ENCODE measurements at regions not wholly inside any gene's neighbourhood (a gene's known extent, or its start where the extent isn't known, plus 50 kb on each side); places are given as distances from the start of the nearest gene placed in this dataset.

DNA sequence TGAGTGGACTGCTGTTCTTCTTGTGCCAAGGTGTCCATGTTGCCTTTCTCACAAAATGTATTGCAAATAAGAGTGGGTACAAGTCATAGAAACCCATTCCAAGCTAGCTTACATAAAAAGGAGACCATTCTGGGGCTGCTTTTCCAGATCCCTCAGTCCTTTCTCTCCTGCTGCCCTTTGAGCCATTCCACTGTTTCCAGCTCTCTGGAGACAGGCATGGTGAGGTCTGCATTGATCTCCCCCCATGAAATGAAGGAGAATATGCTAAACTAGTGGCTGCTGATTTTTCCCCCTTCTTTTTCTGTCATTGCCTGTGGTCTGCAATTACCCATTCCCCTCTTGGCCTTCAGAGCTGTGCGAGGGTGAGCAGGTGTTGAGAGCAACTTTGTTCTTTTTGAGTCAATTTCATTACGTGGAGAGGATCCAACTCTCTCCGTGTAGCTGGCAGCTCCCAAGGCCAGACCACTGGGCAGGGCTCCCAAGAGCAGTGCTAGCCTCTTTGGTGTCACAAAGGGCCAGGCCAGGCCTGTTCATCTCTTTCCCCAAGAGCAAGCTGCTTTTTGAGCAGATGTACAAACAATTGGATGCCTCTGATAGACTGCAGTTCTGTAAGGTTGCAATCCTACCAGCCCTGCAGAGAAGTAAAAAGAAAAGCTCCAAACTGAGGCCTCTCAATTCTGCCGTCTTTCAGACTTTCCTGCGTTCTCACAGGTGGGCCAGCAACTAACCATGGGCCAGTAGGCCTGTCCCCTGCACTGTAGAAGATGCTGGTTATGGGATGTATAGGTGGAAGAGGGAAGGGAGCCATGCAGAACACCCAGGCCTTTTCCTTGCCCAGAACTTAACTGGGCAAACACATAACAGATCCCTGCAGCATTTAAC, 96.1 kb upstream of the ARMC2 start:
- Mint-ChIP-seq H3K4me3 (ENCODE audit: unreplicated experiment) (no peak overlapping the region), H3K4me1 (ENCODE audit: unreplicated experiment) (peaks cover 4% of the 10 kb centered on the region), H3K9me3 (ENCODE audit: unreplicated experiment) (no peaks in the 10 kb centered on the region), H3K27ac (ENCODE audit: unreplicated experiment) (no peak overlapping the region), H3K27me3 (ENCODE audit: unreplicated experiment) (peaks cover 3% of the 10 kb centered on the region), H3K36me3 (ENCODE audit: low read depth, unreplicated experiment) (no peaks in the 10 kb centered on the region)
- no peak for DNase-seq (ENCODE audit: low spot score)
- TF ChIP-seq, protein P1, sequence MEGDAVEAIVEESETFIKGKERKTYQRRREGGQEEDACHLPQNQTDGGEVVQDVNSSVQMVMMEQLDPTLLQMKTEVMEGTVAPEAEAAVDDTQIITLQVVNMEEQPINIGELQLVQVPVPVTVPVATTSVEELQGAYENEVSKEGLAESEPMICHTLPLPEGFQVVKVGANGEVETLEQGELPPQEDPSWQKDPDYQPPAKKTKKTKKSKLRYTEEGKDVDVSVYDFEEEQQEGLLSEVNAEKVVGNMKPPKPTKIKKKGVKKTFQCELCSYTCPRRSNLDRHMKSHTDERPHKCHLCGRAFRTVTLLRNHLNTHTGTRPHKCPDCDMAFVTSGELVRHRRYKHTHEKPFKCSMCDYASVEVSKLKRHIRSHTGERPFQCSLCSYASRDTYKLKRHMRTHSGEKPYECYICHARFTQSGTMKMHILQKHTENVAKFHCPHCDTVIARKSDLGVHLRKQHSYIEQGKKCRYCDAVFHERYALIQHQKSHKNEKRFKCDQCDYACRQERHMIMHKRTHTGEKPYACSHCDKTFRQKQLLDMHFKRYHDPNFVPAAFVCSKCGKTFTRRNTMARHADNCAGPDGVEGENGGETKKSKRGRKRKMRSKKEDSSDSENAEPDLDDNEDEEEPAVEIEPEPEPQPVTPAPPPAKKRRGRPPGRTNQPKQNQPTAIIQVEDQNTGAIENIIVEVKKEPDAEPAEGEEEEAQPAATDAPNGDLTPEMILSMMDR (IDR thresholded peaks at IDR 0.05; ENCODE audit: unreplicated experiment), result no peak

- H3K4me3 Mint-ChIP-seq (ENCODE audit: unreplicated experiment), result no peak overlapping the region
- peaks cover 4% of the 10 kb centered on the region for H3K4me1 Mint-ChIP-seq (ENCODE audit: unreplicated experiment)
- peaks cover 3% of the 10 kb centered on the region for H3K27me3 Mint-ChIP-seq (ENCODE audit: unreplicated experiment)
- TF ChIP-seq, protein P1 (IDR thresholded peaks at IDR 0.05; ENCODE audit: unreplicated experiment), result no peak
- H3K27ac Mint-ChIP-seq (ENCODE audit: unreplicated experiment), result no peak overlapping the region
- no peaks in the 10 kb centered on the region for H3K9me3 Mint-ChIP-seq (ENCODE audit: unreplicated experiment)
- DNase-seq (ENCODE audit: low spot score), result no peak
- H3K36me3 Mint-ChIP-seq (ENCODE audit: low read depth, unreplicated experiment), result no peaks in the 10 kb centered on the region
Measured at GRCh38 chr6:108752733-108753590, 95.3 kb upstream of the ARMC2 start.

DNA sequence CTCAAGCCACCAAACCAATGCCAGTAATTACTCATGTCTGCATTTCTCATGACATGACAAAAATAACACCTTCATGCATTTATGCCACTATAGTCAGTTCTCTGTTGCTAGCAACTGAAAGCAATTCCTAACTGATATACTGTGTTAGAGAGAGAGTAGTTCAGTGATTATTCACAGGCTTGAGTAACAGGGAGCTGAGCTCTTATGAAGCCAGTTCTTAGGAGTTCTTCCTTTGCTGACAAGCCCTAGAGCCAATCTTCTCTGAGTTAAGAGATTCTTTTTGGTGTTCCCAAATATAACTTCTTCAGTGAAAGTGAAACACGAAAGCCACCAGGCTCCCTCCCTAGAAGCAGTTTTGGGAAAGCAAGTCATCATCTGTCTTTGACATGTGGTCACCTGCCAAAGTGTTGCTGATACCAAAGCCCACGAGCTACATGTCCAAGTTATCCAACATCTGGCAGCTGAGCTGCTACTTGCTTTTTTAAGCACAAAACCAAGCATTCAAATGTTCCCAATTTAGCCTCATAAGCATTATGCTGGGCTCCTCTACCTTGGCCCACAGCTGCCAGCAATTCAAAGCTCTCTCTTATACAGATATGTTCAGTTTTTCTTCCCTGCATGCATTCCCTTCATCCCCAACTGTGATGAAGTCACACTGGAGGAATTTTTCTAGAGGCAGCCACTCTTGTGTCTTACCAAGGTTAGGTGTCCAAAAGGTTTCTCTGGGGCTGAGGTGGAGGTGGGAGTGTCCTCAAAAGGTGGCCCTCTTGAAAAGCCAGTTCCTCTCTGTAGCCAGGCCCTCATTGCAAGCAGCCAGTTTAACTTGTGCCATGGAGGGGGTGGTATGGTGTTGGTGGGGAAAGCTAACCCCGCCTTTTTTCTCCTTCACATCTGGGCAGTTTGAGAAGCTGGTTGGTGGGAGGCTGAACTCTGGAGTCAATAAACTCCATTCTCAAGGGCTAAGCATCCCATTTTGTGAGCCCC, 92.7 kb upstream of the ARMC2 start:
- peaks cover 4% of the 10 kb centered on the region for H3K4me1 Mint-ChIP-seq (ENCODE audit: unreplicated experiment)
- H3K27me3 Mint-ChIP-seq (ENCODE audit: unreplicated experiment), result peaks cover 3% of the 10 kb centered on the region
- no peak for DNase-seq (ENCODE audit: low spot score)
- H3K27ac Mint-ChIP-seq (ENCODE audit: unreplicated experiment), result no peak overlapping the region
- no peaks in the 10 kb centered on the region for H3K9me3 Mint-ChIP-seq (ENCODE audit: unreplicated experiment)
- no peaks in the 10 kb centered on the region for H3K36me3 Mint-ChIP-seq (ENCODE audit: low read depth, unreplicated experiment)
- no peak overlapping the region for H3K4me3 Mint-ChIP-seq (ENCODE audit: unreplicated experiment)
- TF ChIP-seq, protein P1 (IDR thresholded peaks at IDR 0.05; ENCODE audit: unreplicated experiment), result no peak

DNA sequence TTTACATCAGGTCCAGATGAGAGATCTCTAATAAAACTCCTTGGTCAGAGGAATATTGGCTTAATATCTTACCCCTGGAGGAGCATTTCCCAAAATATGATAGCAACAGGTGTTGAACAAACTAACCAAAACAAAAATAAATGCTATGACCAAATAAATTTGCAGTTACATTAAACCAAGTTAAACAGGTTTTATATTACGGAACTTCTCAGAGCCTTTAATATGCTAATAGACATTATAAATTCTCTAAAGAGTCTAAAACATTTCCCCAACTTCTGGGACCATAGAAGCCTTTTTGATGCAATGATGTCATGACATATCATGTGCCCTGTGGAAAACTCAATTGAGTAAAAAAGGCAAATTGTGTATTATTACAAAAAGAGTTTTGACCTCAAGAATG, 90.9 kb upstream of the ARMC2 start:
- no peak for DNase-seq (ENCODE audit: low spot score)
- peaks cover 4% of the 10 kb centered on the region for H3K4me1 Mint-ChIP-seq (ENCODE audit: unreplicated experiment)
- TF ChIP-seq, protein P1 (IDR thresholded peaks at IDR 0.05; ENCODE audit: unreplicated experiment), result no peak
- H3K9me3 Mint-ChIP-seq (ENCODE audit: unreplicated experiment), result no peaks in the 10 kb centered on the region
- no peaks in the 10 kb centered on the region for H3K36me3 Mint-ChIP-seq (ENCODE audit: low read depth, unreplicated experiment)
- no peak overlapping the region for H3K27ac Mint-ChIP-seq (ENCODE audit: unreplicated experiment)
- peaks cover 4% of the 10 kb centered on the region for H3K27me3 Mint-ChIP-seq (ENCODE audit: unreplicated experiment)
- no peak overlapping the region for H3K4me3 Mint-ChIP-seq (ENCODE audit: unreplicated experiment)
